K562 (cell line): ENCODE measurements at regions not wholly inside any gene's neighbourhood (a gene's known extent, or its start where the extent isn't known, plus 50 kb on each side); places are given as distances from the start of the nearest gene placed in this dataset.

Experiments used
- DDX20 ChIP-seq: fragments of 450-650 bp; IDR thresholded peaks from 2 replicates; pipeline ENCODE4 v1.6.1; 2016; ENCODE audit warnings: missing genetic modification characterization, low read depth, mild to moderate bottlenecking, missing compliant biosample characterization, moderate library complexity
- E2F1 ChIP-seq: sonication (generic); formaldehyde crosslinking; IDR thresholded peaks from 2 replicates; pipeline ENCODE4 v1.8.1; 2023; ENCODE audit warnings: mild to moderate bottlenecking, missing genetic modification reagents, moderate library complexity
- GTF2B ChIP-seq: IDR thresholded peaks from 2 replicates; pipeline ENCODE4 v1.6.1; 2011; ENCODE audit not compliant: insufficient read length; ENCODE audit errors: extremely low read depth
- HMGN3 ChIP-seq: IDR thresholded peaks from 2 replicates; pipeline ENCODE4 v1.6.1; 2011; ENCODE audit warnings: borderline replicate concordance, low read depth, mild to moderate bottlenecking, mixed read lengths, low read length; ENCODE audit not compliant: insufficient read length; ENCODE audit errors: extremely low read depth
- NR4A1 ChIP-seq, 2 experiments: fragments of 250-450 bp in 1 of 2; fragments of 450-650 bp in 1 of 2; sonication (Bioruptor Pico) in 1 of 2; IDR thresholded peaks; 2 replicates each; pipeline versions ENCODE4 v1.4.0 to v1.6.1; 2016 to 2020; ENCODE audit warnings: mild to moderate bottlenecking in 2 of 2, missing compliant biosample characterization in 1 of 2, missing genetic modification characterization in 1 of 2, moderate library complexity in 1 of 2
- PHB2 ChIP-seq: fragments of 450-650 bp; IDR thresholded peaks from 2 replicates; pipeline ENCODE4 v1.6.1; 2017; ENCODE audit warnings: low read depth
- PTRF ChIP-seq: fragments of 450-650 bp; IDR thresholded peaks from 2 replicates; pipeline ENCODE4 v1.6.1; 2016; ENCODE audit warnings: mild to moderate bottlenecking, missing genetic modification characterization, missing compliant biosample characterization
- PTTG1 ChIP-seq: fragments of 450-650 bp; IDR thresholded peaks from 2 replicates; pipeline ENCODE4 v1.6.1; 2016; ENCODE audit warnings: low read depth, mild to moderate bottlenecking, missing genetic modification characterization, missing compliant biosample characterization
- THRA ChIP-seq: fragments of 450-650 bp; IDR thresholded peaks from 2 replicates; pipeline ENCODE4 v1.6.1; 2017; ENCODE audit warnings: mild to moderate bottlenecking, moderate library complexity
- TSHZ1 ChIP-seq: fragments of 250-450 bp; sonication (Bioruptor Pico); IDR thresholded peaks from 2 replicates; pipeline ENCODE4 v1.4.0; 2020; ENCODE audit warnings: mild to moderate bottlenecking, moderate library complexity
- UBTF ChIP-seq, 2 experiments: IDR thresholded peaks; 2 replicates each; pipeline ENCODE4 v1.6.1; 2012; ENCODE audit warnings: improper control_type of control experiment in 2 of 2, low read depth in 2 of 2, low read length in 2 of 2, borderline replicate concordance in 1 of 2
- ZBTB43 ChIP-seq: sonication (generic); formaldehyde crosslinking; IDR thresholded peaks from 2 replicates; pipeline ENCODE4 v1.8.0; 2023; ENCODE audit warnings: mild to moderate bottlenecking, missing genetic modification reagents
- ZNF140 ChIP-seq: fragments of 250-450 bp; sonication (Bioruptor Pico); IDR thresholded peaks from 2 replicates; pipeline ENCODE4 v1.8.0; 2021; ENCODE audit warnings: moderate library complexity, mild to moderate bottlenecking, inconsistent platforms
- ZNF324 ChIP-seq: fragments of 250-450 bp; sonication (Bioruptor Pico); IDR thresholded peaks from 2 replicates; pipeline ENCODE4 v1.4.0; 2020; ENCODE audit warnings: mild to moderate bottlenecking
- ZNF766 ChIP-seq: fragments of 200-800 bp; sonication (Bioruptor generic); conservative IDR thresholded peaks from 2 replicates; pipeline ENCODE4 v1.6.1; 2016; ENCODE audit warnings: missing genetic modification characterization, missing compliant biosample characterization

- no peak for TF ChIP-seq NR4A1 (CRISPR knock-in tag; IDR thresholded peaks at IDR 0.05)
- peak; percentile 97 for TF ChIP-seq NR4A1 (tag; IDR thresholded peaks at IDR 0.05)
- TF ChIP-seq PHB2: no peak
- peak; percentile 84 for TF ChIP-seq TSHZ1
- peak; percentile 88 for TF ChIP-seq ZNF766 (CRISPR knock-in tag)
- no peak for TF ChIP-seq ZBTB43 (CRISPR knock-in tag)
- TF ChIP-seq ZNF324: peak; percentile 70; the same call in 1 of the 2 replicates
- TF ChIP-seq ZNF140 (CRISPR knock-in tag): 0 out of 2 replicates have a peak, but pooled peaks have one; percentile 34
- no peak for TF ChIP-seq THRA
- no peak for TF ChIP-seq UBTF (IDR thresholded peaks at IDR 0.05; ENCODE audit: borderline replicate concordance in 1 of 2, low read depth in 2 of 2, low read length in 2 of 2)
- TF ChIP-seq E2F1 (CRISPR knock-in tag): no peak
- no peak for TF ChIP-seq GTF2B
- peak; percentile 89 for TF ChIP-seq DDX20 (tag)
- no peak for TF ChIP-seq HMGN3
- peak; percentile 93 for TF ChIP-seq PTTG1
- TF ChIP-seq PTRF: peak; percentile 92
These were observed 52.9 kb upstream of the SEC14L1 start (continued) for GRCh38 chr17:77087650-77088454.
